HCT116 (cell line): ENCODE measurements at regions not wholly inside any gene's neighbourhood (a gene's known extent, or its start where the extent isn't known, plus 50 kb on each side); places are given as distances from the start of the nearest gene placed in this dataset.

Experiments
- ATAC-seq: fragments of 200-7000 bp; cut with Tn5 transposase; 2 replicates; pipeline ENCODE4 v1.9.1; 2020; ENCODE audit warnings: mild to moderate bottlenecking, moderate library complexity
- BruUV-seq: library from RNA; stranded (reverse); fragments of 400-500 nt; replicated peaks from 2 replicates; lab custom pipeline; 2021; lab: Mats Ljungman, UMichigan
- CTCF ChIA-PET: fragments of 300-600 bp; sonication (Branson Sonifier 250); formaldehyde crosslinking; loops from one replicate; lab custom pipeline; 2021; ENCODE audit warnings: antibody characterized with exemption; lab: Charles Lee
- POLR2A ChIA-PET: fragments of 300-600, 350-600 bp; sonication (Branson Sonifier 250); formaldehyde crosslinking; loops from one replicate; lab custom pipeline; 2021; ENCODE audit warnings: antibody characterized with exemption; lab: Charles Lee
- RAD21 ChIA-PET, 2 experiments: fragments of 300-600 bp; sonication (Branson Sonifier 250); formaldehyde crosslinking; loops; one replicate each; lab custom pipeline; 2023; ENCODE audit warnings: low total read pairs in 2 of 2; ENCODE audit not compliant: uncharacterized antibody in 2 of 2, unreplicated experiment in 2 of 2, low non-redundant PET in 1 of 2; lab: Charles Lee
- DNase-seq: peaks from one replicate; pipeline ENCODE4 v3.0.0-alpha.2; 2010; ENCODE audit warnings: low read depth, low spot score
- H2AFZ ChIP-seq: fragments of 200-600 bp; shearing (Covaris generic), sonication (generic); 2 replicates; pipeline ENCODE4 v1.6.1; 2017; ENCODE audit warnings: low read depth, mixed run types, mixed read lengths, antibody characterized with exemption, low read length; ENCODE audit not compliant: poor library complexity, severe bottlenecking
- H3K27ac ChIP-seq: 2 replicates; pipeline ENCODE4 v1.5.1; 2012; ENCODE audit warnings: low read depth, low read length
- H3K27me3 ChIP-seq: fragments of 200-600 bp; sonication (generic); 2 replicates; pipeline ENCODE4 v1.6.1; 2016; ENCODE audit warnings: mixed run types, low read length, mixed read lengths; ENCODE audit not compliant: insufficient read depth
- H3K36me3 ChIP-seq, 2 experiments: fragments of 200-500 bp in 1 of 2; fragments of 200-600 bp in 1 of 2; sonication (Bioruptor generic) in 1 of 2; sonication (generic) in 1 of 2; 2 replicates each; pipeline versions ENCODE4 v1.5.1 to v1.6.1; 2014 to 2016; ENCODE audit warnings: low read length in 2 of 2, inconsistent platforms in 1 of 2, mixed read lengths in 1 of 2, mixed run types in 1 of 2; ENCODE audit not compliant: insufficient read depth in 2 of 2, control insufficient read depth in 1 of 2
- H3K4me1 ChIP-seq, 2 experiments: fragments of 200-600 bp in 1 of 2; sonication (generic) in 1 of 2; 2 replicates each; pipeline versions ENCODE4 v1.5.1 to v1.6.1; 2012 to 2017; ENCODE audit warnings: low read length in 2 of 2, inconsistent platforms in 1 of 2, mild to moderate bottlenecking in 1 of 2, mixed read lengths in 1 of 2, mixed run types in 1 of 2, moderate library complexity in 1 of 2; ENCODE audit not compliant: insufficient read depth in 2 of 2, control insufficient read depth in 1 of 2
- H3K4me2 ChIP-seq: fragments of 200-600 bp; sonication (generic); 2 replicates; pipeline ENCODE4 v1.6.1; 2017; ENCODE audit warnings: mixed run types, low read length, mixed read lengths
- H3K4me3 ChIP-seq, 2 experiments: fragments of 200-600 bp in 1 of 2; sonication (generic) in 1 of 2; replicated peaks in 1 of 2; 2 replicates each; pipeline ENCODE4 v1.5.1; 2011 to 2016; ENCODE audit warnings: low read length in 2 of 2, control low read depth in 1 of 2, low read depth in 1 of 2, mild to moderate bottlenecking in 1 of 2, mixed read lengths in 1 of 2, mixed run types in 1 of 2
- H3K79me2 ChIP-seq: fragments of 200-600 bp; sonication (generic); 2 replicates; pipeline ENCODE4 v1.6.1; 2017; ENCODE audit warnings: mild to moderate bottlenecking, mixed run types, low read length, moderate library complexity, mixed read lengths; ENCODE audit not compliant: insufficient read depth
- H3K9ac ChIP-seq: fragments of 200-600 bp; sonication (generic); 2 replicates; pipeline ENCODE4 v1.6.1; 2016; ENCODE audit warnings: low read length, mixed read lengths
- H3K9me2 ChIP-seq: fragments of 200-600 bp; sonication (generic), shearing (Covaris generic); 2 replicates; pipeline ENCODE4 v1.6.1; 2017; ENCODE audit warnings: mixed run types, mild to moderate bottlenecking, moderate library complexity; ENCODE audit not compliant: insufficient read depth
- H3K9me3 ChIP-seq, 2 experiments: fragments of 200-500 bp in 1 of 2; fragments of 200-600 bp in 1 of 2; sonication (Bioruptor generic) in 1 of 2; sonication (generic) in 1 of 2; 2 replicates each; pipeline ENCODE4 v1.6.1; 2014 to 2017; ENCODE audit warnings: low read length in 2 of 2, mixed read lengths in 2 of 2, inconsistent platforms in 1 of 2, low read depth in 1 of 2, mild to moderate bottlenecking in 1 of 2, mixed run types in 1 of 2, moderate library complexity in 1 of 2; ENCODE audit not compliant: control insufficient read depth in 1 of 2, insufficient read depth in 1 of 2
- H4K20me1 ChIP-seq: fragments of 200-600 bp; sonication (generic), shearing (Covaris generic); 2 replicates; pipeline ENCODE4 v1.6.1; 2017; ENCODE audit warnings: mixed run types, mild to moderate bottlenecking, moderate library complexity; ENCODE audit not compliant: insufficient read depth
- ATF3 ChIP-seq: IDR thresholded peaks from 2 replicates; pipeline ENCODE4 v1.6.1; 2012
- EZH2 ChIP-seq: fragments of 200-600 bp; sonication (generic); IDR thresholded peaks from 2 replicates; pipeline ENCODE4 v1.6.1; 2017; ENCODE audit warnings: antibody characterized with exemption, mixed run types
- EZH2phosphoT487 ChIP-seq: fragments of 200-600 bp; IDR thresholded peaks from 2 replicates; pipeline ENCODE4 v1.6.1; 2018; ENCODE audit warnings: antibody characterized with exemption, borderline replicate concordance
- FOSL1 ChIP-seq: IDR thresholded peaks from 2 replicates; pipeline ENCODE4 v1.6.1; 2012; ENCODE audit warnings: low read depth
- JUND ChIP-seq: IDR thresholded peaks from 2 replicates; pipeline ENCODE4 v1.6.1; 2012
- MAX ChIP-seq: IDR thresholded peaks from 2 replicates; pipeline ENCODE4 v1.6.1; 2012
- POLR2A ChIP-seq: IDR thresholded peaks from 2 replicates; pipeline ENCODE4 v1.7.0; 2011; ENCODE audit warnings: borderline replicate concordance; ENCODE audit not compliant: insufficient read depth, insufficient read length; ENCODE audit errors: extremely low read depth
- POLR2AphosphoS5 ChIP-seq: IDR thresholded peaks from 2 replicates; pipeline ENCODE4 v1.6.1; 2011; ENCODE audit warnings: mild to moderate bottlenecking, low read depth, low read length, moderate library complexity
- ZBTB33 ChIP-seq: IDR thresholded peaks from 2 replicates; pipeline ENCODE4 v1.6.1; 2011; ENCODE audit warnings: mild to moderate bottlenecking, low read length, moderate library complexity; ENCODE audit not compliant: insufficient replicate concordance; ENCODE audit errors: extremely low read depth
- ZFX ChIP-seq: fragments of 450-650 bp; IDR thresholded peaks from 2 replicates; pipeline ENCODE4 v1.6.1; 2017
- ZNF274 ChIP-seq: fragments of 200-500 bp; sonication (Bioruptor generic); IDR thresholded peaks from 2 replicates; pipeline ENCODE4 v1.6.1; 2014; ENCODE audit warnings: mild to moderate bottlenecking, low read depth, low read length, inconsistent platforms
- intact Hi-C: fragments of 100-400 bp; cut with micrococcal nuclease; formaldehyde crosslinking; loops from 2 replicates; pipeline ENCODE4 v1.10.0; 2022

- no peak for ATAC-seq
- Histone ChIP-seq H3K79me2 (no peaks in the 10 kb centered on the region), H3K4me1 (peaks cover 2 to 13% of the 10 kb centered on the region in 2 experiments; a peak in 2 of 4 replicates), H3K4me3 (no peak overlapping the region), H3K27me3 (no peaks in the 10 kb centered on the region), H3K9ac (no peak overlapping the region), H3K27ac (no peak overlapping the region), H3K4me2 (no peak overlapping the region), H3K9me2 (no peaks in the 10 kb centered on the region), H2AFZ (no peak overlapping the region)
- BruUV-seq = no TSS peak
- ChIA-PET POLR2A (no interaction called here), RAD21 (no interaction called here)
- DNase-seq = no peak
- no peak for TF ChIP-seq EZH2
- no peak for TF ChIP-seq ZNF274
- no peak for TF ChIP-seq EZH2phosphoT487
- no peak for TF ChIP-seq ATF3
- TF ChIP-seq MAX = no peak
- no peak for TF ChIP-seq ZBTB33
- TF ChIP-seq, all 23 proteins: peak for 0
- intact Hi-C loops = no loop called here
- no peaks in the 10 kb centered on the region for H3K9me3 ChIP-seq
- CTCF ChIA-PET = no interaction called here
- H3K36me3 ChIP-seq = no peaks in the 10 kb centered on the region
- H4K20me1 ChIP-seq = no peaks in the 10 kb centered on the region
These were observed 143.4 kb downstream of the AREG start for GRCh38 chr4:74588350-74588749.

- no peaks in the 10 kb centered on the region for H4K20me1 ChIP-seq
- no peaks in the 10 kb centered on the region for H3K79me2 ChIP-seq
- H3K4me1 ChIP-seq = peaks cover 0 to 11% of the 10 kb centered on the region in 2 experiments; a peak in 1 of 4 replicates
- no peaks in the 10 kb centered on the region for H3K36me3 ChIP-seq
- POLR2A ChIA-PET = no interaction called here
- RAD21 ChIA-PET = no interaction called here
- no peak overlapping the region for H3K4me3 ChIP-seq
- peak overlapping the region; percentile 66 for H2AFZ ChIP-seq
- CTCF ChIA-PET = no interaction called here
- no peak overlapping the region for H3K27ac ChIP-seq
- ATAC-seq (no peak), DNase-seq (no peak)
- intact Hi-C loops = no loop called here
- TF ChIP-seq POLR2A (no peak), POLR2AphosphoS5 (no peak), FOSL1 (no peak), JUND (no peak), EZH2 (no peak), ZFX (no peak), EZH2phosphoT487 (no peak)
- no peaks in the 10 kb centered on the region for H3K27me3 ChIP-seq
- no TSS peak for BruUV-seq
- H3K9me3 ChIP-seq = no peaks in the 10 kb centered on the region
- no peak overlapping the region for H3K4me2 ChIP-seq
- no peaks in the 10 kb centered on the region for H3K9me2 ChIP-seq
- no peak overlapping the region for H3K9ac ChIP-seq
These were observed 145.5 kb downstream of the AREG start for GRCh38 chr4:74590476-74590875.
